ENCODE measurements at regions not wholly inside any gene's neighbourhood (a gene's known extent, or its start where the extent isn't known, plus 50 kb on each side); places are given as distances from the start of the nearest gene placed in this dataset.

- Histone ChIP-seq H3K9me2 (ENCODE audit: insufficient read depth) (no peaks in the 10 kb centered on the region), H3F3A (ENCODE audit: insufficient read depth, low read depth) (no peaks in the 10 kb centered on the region), H3K9me3 (ENCODE audit: insufficient read depth, low read depth) (no peaks in the 10 kb centered on the region; the same call in 1 of the 2 replicates), H3K27ac (no peak overlapping the region), H3K27me3 (ENCODE audit: insufficient read depth, low read depth) (no peaks in the 10 kb centered on the region), H2AFZ (no peak overlapping the region), H3K36me3 (ENCODE audit: low read depth) (no peaks in the 10 kb centered on the region), H3K79me2 (ENCODE audit: low read depth) (no peaks in the 10 kb centered on the region), H3K4me3 (no peak overlapping the region), H3K4me1 (replicated peaks; ENCODE audit: insufficient read depth) (peaks cover 8% of the 10 kb centered on the region), H3K4me2 (no peak overlapping the region), H4K20me1 (ENCODE audit: insufficient read depth) (no peaks in the 10 kb centered on the region)
- BruUV-seq (replicated peaks), result no TSS peak
- intact Hi-C loops (cut with micrococcal nuclease; ENCODE audit: unreplicated experiment), result loop anchor here (5.0 kb wide), 1 partner anchor 307 kb away; no protein-coding TSS in a partner anchor
- TF ChIP-seq EZH2 (IDR thresholded peaks at IDR 0.05; ENCODE audit: low read depth), result no peak
- TF ChIP-seq CTCF (conservative IDR thresholded peaks at IDR 0.05), result peak; percentile 62; the same call in 1 of the 2 replicates
- ChIA-PET POLR2A (ENCODE audit: unreplicated experiment) (no interaction called here), CTCF (no interaction called here)
- DNase-seq, result no peak
Measured at GRCh38 chr3:178083906-178084866, 452.1 kb upstream of the KCNMB2 start.

GRCh38 chr3:178084938-178085816, 451.1 kb upstream of the KCNMB2 start:
- Histone ChIP-seq H3F3A (ENCODE audit: insufficient read depth, low read depth) (no peaks in the 10 kb centered on the region), H3K79me2 (ENCODE audit: low read depth) (no peaks in the 10 kb centered on the region), H3K4me2 (no peak overlapping the region), H3K4me1 (replicated peaks; ENCODE audit: insufficient read depth) (peaks cover 8% of the 10 kb centered on the region), H3K4me3 (no peak overlapping the region), H2AFZ (no peak overlapping the region), H4K20me1 (ENCODE audit: insufficient read depth) (no peaks in the 10 kb centered on the region), H3K9me2 (ENCODE audit: insufficient read depth) (no peaks in the 10 kb centered on the region), H3K36me3 (ENCODE audit: low read depth) (no peaks in the 10 kb centered on the region), H3K27me3 (ENCODE audit: insufficient read depth, low read depth) (no peaks in the 10 kb centered on the region), H3K27ac (no peak overlapping the region), H3K9me3 (ENCODE audit: insufficient read depth, low read depth) (no peaks in the 10 kb centered on the region; the same call in 1 of the 2 replicates)
- no peak for DNase-seq
- intact Hi-C loops (cut with micrococcal nuclease; ENCODE audit: unreplicated experiment), result loop anchor here (5.0 kb wide), 1 partner anchor 308 kb away; no protein-coding TSS in a partner anchor
- CTCF ChIA-PET, result no interaction called here
- no TSS peak for BruUV-seq (replicated peaks)
- POLR2A ChIA-PET (ENCODE audit: unreplicated experiment), result no interaction called here
- TF ChIP-seq CTCF (conservative IDR thresholded peaks at IDR 0.05) (no peak), EZH2 (IDR thresholded peaks at IDR 0.05; ENCODE audit: low read depth) (no peak)

- Histone ChIP-seq H3K27ac (no peak overlapping the region), H3K4me1 (replicated peaks; ENCODE audit: insufficient read depth) (peaks cover 8% of the 10 kb centered on the region), H2AFZ (no peak overlapping the region), H4K20me1 (ENCODE audit: insufficient read depth) (no peaks in the 10 kb centered on the region), H3K9me2 (ENCODE audit: insufficient read depth) (no peaks in the 10 kb centered on the region), H3K79me2 (ENCODE audit: low read depth) (no peaks in the 10 kb centered on the region), H3K4me2 (no peak overlapping the region), H3K36me3 (ENCODE audit: low read depth) (no peaks in the 10 kb centered on the region), H3F3A (ENCODE audit: insufficient read depth, low read depth) (no peaks in the 10 kb centered on the region), H3K27me3 (ENCODE audit: insufficient read depth, low read depth) (no peaks in the 10 kb centered on the region), H3K9me3 (ENCODE audit: insufficient read depth, low read depth) (no peaks in the 10 kb centered on the region; the same call in 1 of the 2 replicates), H3K4me3 (no peak overlapping the region)
- no TSS peak for BruUV-seq (replicated peaks)
- TF ChIP-seq CTCF (conservative IDR thresholded peaks at IDR 0.05) (no peak), EZH2 (IDR thresholded peaks at IDR 0.05; ENCODE audit: low read depth) (no peak)
- DNase-seq, result no peak
- CTCF ChIA-PET, result no interaction called here
- intact Hi-C loops (cut with micrococcal nuclease; ENCODE audit: unreplicated experiment), result no loop called here
- POLR2A ChIA-PET (ENCODE audit: unreplicated experiment), result no interaction called here
Measured at GRCh38 chr3:178085817-178086123, 450.5 kb upstream of the KCNMB2 start.

Data from PC-9 (cell line).